C4-2B (cell line): ENCODE measurements at regions not wholly inside any gene's neighbourhood (a gene's known extent, or its start where the extent isn't known, plus 50 kb on each side); places are given as distances from the start of the nearest gene placed in this dataset.
"Not testable (repeated sequence)": the region's sequence is repeated elsewhere in the genome, so short reads cannot be mapped to it uniquely, and the experiment has no call there.

Source experiments
- ZFX ChIP-seq: fragments of 450-650 bp; IDR thresholded peaks from 2 replicates; pipeline ENCODE4 v1.6.1; 2017
- TF ChIP-seq, protein P1 (sequence below): fragments of 450-650 bp; conservative IDR thresholded peaks from 2 replicates; pipeline ENCODE4 v1.5.1; 2017; ENCODE audit warnings: mild to moderate bottlenecking

DNA sequence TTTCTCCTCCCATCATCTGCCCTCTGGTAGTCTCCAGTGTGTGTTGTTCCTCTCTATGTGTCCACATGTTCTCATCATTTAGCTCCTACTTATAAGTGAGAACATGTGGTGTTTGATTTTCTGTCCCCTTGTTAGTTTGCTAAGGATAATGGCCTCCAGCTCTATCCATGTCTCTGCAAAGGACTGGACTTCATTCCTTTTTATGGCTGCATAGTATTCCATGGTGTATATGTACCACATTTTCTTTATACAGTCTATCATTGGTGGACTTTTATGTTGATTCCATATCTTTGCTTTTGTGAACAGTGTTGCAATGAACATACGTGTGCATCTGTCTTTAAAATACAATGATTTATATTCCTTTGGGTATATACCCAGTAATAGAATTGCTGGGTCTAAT lies 143.5 kb upstream of the PDE4B start:
- TF ChIP-seq, protein P1, sequence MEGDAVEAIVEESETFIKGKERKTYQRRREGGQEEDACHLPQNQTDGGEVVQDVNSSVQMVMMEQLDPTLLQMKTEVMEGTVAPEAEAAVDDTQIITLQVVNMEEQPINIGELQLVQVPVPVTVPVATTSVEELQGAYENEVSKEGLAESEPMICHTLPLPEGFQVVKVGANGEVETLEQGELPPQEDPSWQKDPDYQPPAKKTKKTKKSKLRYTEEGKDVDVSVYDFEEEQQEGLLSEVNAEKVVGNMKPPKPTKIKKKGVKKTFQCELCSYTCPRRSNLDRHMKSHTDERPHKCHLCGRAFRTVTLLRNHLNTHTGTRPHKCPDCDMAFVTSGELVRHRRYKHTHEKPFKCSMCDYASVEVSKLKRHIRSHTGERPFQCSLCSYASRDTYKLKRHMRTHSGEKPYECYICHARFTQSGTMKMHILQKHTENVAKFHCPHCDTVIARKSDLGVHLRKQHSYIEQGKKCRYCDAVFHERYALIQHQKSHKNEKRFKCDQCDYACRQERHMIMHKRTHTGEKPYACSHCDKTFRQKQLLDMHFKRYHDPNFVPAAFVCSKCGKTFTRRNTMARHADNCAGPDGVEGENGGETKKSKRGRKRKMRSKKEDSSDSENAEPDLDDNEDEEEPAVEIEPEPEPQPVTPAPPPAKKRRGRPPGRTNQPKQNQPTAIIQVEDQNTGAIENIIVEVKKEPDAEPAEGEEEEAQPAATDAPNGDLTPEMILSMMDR: not testable (repeated sequence)
- TF ChIP-seq ZFX: not testable (repeated sequence)
